ENCODE measurements at regions not wholly inside any gene's neighbourhood (a gene's known extent, or its start where the extent isn't known, plus 50 kb on each side); places are given as distances from the start of the nearest gene placed in this dataset.

DNA sequence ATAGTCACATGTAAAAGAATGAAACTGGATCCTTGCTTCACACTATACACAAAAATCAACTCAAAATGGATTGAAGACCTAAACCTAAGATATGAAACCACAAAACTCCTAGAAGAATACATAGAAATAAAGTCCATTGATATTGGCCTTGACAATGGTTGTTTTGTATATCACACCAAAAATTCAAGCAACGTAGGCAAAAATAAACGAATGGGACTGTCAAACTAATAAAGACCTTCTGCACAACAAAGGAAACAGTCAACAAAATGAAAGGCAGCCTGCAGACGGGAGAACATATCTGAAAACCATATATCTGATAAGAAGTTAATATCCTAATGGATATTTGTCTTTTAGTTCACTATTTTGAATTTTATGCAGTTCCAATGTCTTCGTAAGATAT lies 292.3 kb upstream of the CNTN5 start (continued):
- TF ChIP-seq, protein P1, sequence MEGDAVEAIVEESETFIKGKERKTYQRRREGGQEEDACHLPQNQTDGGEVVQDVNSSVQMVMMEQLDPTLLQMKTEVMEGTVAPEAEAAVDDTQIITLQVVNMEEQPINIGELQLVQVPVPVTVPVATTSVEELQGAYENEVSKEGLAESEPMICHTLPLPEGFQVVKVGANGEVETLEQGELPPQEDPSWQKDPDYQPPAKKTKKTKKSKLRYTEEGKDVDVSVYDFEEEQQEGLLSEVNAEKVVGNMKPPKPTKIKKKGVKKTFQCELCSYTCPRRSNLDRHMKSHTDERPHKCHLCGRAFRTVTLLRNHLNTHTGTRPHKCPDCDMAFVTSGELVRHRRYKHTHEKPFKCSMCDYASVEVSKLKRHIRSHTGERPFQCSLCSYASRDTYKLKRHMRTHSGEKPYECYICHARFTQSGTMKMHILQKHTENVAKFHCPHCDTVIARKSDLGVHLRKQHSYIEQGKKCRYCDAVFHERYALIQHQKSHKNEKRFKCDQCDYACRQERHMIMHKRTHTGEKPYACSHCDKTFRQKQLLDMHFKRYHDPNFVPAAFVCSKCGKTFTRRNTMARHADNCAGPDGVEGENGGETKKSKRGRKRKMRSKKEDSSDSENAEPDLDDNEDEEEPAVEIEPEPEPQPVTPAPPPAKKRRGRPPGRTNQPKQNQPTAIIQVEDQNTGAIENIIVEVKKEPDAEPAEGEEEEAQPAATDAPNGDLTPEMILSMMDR (IDR thresholded peaks at IDR 0.05), result no peak
- TF ChIP-seq, protein P2, sequence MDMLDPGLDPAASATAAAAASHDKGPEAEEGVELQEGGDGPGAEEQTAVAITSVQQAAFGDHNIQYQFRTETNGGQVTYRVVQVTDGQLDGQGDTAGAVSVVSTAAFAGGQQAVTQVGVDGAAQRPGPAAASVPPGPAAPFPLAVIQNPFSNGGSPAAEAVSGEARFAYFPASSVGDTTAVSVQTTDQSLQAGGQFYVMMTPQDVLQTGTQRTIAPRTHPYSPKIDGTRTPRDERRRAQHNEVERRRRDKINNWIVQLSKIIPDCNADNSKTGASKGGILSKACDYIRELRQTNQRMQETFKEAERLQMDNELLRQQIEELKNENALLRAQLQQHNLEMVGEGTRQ (IDR thresholded peaks at IDR 0.05; ENCODE audit: borderline replicate concordance, low read depth, low read length), result no peak
- TF ChIP-seq RFX5 (IDR thresholded peaks at IDR 0.05; ENCODE audit: low read length) (no peak), POLR2AphosphoS5 (IDR thresholded peaks at IDR 0.05; ENCODE audit: low read depth, low read length) (no peak), FOSL2 (IDR thresholded peaks at IDR 0.05; ENCODE audit: borderline replicate concordance, low read depth) (no peak), EZH2phosphoT487 (IDR thresholded peaks at IDR 0.05; ENCODE audit: borderline replicate concordance, low read depth) (no peak)

DNA sequence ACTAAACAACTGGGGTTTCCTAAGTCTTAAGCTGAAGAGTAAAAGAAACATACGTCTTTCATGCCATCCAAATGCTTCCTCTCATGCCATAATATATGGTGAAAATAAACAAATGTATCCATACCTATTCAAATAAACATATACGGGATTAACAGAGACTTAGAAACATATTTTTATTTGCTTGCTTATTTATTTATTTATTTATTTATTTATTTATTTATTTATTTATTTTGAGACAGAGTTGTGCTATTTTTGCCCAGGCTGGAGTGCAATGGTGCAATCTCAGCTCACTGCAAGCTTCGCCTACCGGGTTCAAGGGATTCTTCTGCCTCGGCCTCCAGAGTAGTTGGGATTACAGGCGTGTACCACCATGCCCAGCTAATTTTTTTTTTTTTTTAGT lies 291.6 kb upstream of the CNTN5 start:
- H3K9me2 ChIP-seq, result no peaks in the 10 kb centered on the region
- H3K4me1 ChIP-seq (ENCODE audit: control insufficient read depth in 1 of 2, insufficient read depth in 2 of 2, low read depth in 1 of 2, low read length in 1 of 2), result no peaks in the 10 kb centered on the region
- no peaks in the 10 kb centered on the region for H4K20me1 ChIP-seq (ENCODE audit: insufficient read depth)
- POLR2A ChIA-PET, result no interaction called here
- no peak for DNase-seq
- TF ChIP-seq POLR2AphosphoS5 (IDR thresholded peaks at IDR 0.05; ENCODE audit: low read depth, low read length), result no peak
- TF ChIP-seq GABPA (IDR thresholded peaks at IDR 0.05; ENCODE audit: low read depth), result no peak
- TF ChIP-seq, protein P3, sequence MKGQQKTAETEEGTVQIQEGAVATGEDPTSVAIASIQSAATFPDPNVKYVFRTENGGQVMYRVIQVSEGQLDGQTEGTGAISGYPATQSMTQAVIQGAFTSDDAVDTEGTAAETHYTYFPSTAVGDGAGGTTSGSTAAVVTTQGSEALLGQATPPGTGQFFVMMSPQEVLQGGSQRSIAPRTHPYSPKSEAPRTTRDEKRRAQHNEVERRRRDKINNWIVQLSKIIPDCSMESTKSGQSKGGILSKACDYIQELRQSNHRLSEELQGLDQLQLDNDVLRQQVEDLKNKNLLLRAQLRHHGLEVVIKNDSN (IDR thresholded peaks at IDR 0.05; ENCODE audit: borderline replicate concordance, low read depth), result no peak
- no peak for TF ChIP-seq CHD2 (IDR thresholded peaks at IDR 0.05; ENCODE audit: low read length, partially characterized antibody)
- TF ChIP-seq TAF1 (IDR thresholded peaks at IDR 0.05; ENCODE audit: borderline replicate concordance, low read depth, low read length), result no peak
- TF ChIP-seq RFX5 (IDR thresholded peaks at IDR 0.05; ENCODE audit: low read length), result no peak
- TF ChIP-seq, protein P4, sequence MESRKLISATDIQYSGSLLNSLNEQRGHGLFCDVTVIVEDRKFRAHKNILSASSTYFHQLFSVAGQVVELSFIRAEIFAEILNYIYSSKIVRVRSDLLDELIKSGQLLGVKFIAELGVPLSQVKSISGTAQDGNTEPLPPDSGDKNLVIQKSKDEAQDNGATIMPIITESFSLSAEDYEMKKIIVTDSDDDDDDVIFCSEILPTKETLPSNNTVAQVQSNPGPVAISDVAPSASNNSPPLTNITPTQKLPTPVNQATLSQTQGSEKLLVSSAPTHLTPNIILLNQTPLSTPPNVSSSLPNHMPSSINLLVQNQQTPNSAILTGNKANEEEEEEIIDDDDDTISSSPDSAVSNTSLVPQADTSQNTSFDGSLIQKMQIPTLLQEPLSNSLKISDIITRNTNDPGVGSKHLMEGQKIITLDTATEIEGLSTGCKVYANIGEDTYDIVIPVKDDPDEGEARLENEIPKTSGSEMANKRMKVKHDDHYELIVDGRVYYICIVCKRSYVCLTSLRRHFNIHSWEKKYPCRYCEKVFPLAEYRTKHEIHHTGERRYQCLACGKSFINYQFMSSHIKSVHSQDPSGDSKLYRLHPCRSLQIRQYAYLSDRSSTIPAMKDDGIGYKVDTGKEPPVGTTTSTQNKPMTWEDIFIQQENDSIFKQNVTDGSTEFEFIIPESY (IDR thresholded peaks at IDR 0.05; ENCODE audit: borderline replicate concordance, low read depth), result no peak
- TF ChIP-seq ELF1 (IDR thresholded peaks at IDR 0.05), result no peak
- TF ChIP-seq, protein P5, sequence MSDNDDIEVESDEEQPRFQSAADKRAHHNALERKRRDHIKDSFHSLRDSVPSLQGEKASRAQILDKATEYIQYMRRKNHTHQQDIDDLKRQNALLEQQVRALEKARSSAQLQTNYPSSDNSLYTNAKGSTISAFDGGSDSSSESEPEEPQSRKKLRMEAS (IDR thresholded peaks at IDR 0.05; ENCODE audit: low read depth), result no peak
- TF ChIP-seq, protein P2 (IDR thresholded peaks at IDR 0.05; ENCODE audit: borderline replicate concordance, low read depth, low read length), result no peak
- no peak for TF ChIP-seq RXRA (IDR thresholded peaks at IDR 0.05; ENCODE audit: borderline replicate concordance, low read depth)
- TF ChIP-seq TCF12 (IDR thresholded peaks at IDR 0.05), result no peak
- TF ChIP-seq, protein P6, sequence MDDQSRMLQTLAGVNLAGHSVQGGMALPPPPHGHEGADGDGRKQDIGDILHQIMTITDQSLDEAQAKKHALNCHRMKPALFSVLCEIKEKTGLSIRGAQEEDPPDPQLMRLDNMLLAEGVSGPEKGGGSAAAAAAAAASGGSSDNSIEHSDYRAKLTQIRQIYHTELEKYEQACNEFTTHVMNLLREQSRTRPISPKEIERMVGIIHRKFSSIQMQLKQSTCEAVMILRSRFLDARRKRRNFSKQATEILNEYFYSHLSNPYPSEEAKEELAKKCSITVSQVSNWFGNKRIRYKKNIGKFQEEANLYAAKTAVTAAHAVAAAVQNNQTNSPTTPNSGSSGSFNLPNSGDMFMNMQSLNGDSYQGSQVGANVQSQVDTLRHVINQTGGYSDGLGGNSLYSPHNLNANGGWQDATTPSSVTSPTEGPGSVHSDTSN (IDR thresholded peaks at IDR 0.05), result no peak
- TF ChIP-seq, protein P7, sequence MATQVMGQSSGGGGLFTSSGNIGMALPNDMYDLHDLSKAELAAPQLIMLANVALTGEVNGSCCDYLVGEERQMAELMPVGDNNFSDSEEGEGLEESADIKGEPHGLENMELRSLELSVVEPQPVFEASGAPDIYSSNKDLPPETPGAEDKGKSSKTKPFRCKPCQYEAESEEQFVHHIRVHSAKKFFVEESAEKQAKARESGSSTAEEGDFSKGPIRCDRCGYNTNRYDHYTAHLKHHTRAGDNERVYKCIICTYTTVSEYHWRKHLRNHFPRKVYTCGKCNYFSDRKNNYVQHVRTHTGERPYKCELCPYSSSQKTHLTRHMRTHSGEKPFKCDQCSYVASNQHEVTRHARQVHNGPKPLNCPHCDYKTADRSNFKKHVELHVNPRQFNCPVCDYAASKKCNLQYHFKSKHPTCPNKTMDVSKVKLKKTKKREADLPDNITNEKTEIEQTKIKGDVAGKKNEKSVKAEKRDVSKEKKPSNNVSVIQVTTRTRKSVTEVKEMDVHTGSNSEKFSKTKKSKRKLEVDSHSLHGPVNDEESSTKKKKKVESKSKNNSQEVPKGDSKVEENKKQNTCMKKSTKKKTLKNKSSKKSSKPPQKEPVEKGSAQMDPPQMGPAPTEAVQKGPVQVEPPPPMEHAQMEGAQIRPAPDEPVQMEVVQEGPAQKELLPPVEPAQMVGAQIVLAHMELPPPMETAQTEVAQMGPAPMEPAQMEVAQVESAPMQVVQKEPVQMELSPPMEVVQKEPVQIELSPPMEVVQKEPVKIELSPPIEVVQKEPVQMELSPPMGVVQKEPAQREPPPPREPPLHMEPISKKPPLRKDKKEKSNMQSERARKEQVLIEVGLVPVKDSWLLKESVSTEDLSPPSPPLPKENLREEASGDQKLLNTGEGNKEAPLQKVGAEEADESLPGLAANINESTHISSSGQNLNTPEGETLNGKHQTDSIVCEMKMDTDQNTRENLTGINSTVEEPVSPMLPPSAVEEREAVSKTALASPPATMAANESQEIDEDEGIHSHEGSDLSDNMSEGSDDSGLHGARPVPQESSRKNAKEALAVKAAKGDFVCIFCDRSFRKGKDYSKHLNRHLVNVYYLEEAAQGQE (IDR thresholded peaks at IDR 0.05; ENCODE audit: low read depth, low read length), result no peak
- TF ChIP-seq GATA2 (CRISPR knock-in tag; IDR thresholded peaks at IDR 0.05), result no peak
- TF ChIP-seq SIN3A (IDR thresholded peaks at IDR 0.05; ENCODE audit: borderline replicate concordance, low read depth, low read length), result no peak
- no peak overlapping the region for H3K4me2 ChIP-seq
- H3K79me2 ChIP-seq (ENCODE audit: insufficient read depth), result no peaks in the 10 kb centered on the region
- H3F3A ChIP-seq (replicated peaks; ENCODE audit: insufficient read depth), result no peaks in the 10 kb centered on the region
- no peak overlapping the region for H2AFZ ChIP-seq (ENCODE audit: low read depth)
- no peak overlapping the region for H3K27ac ChIP-seq (ENCODE audit: low read depth in 2 of 2, low read length in 1 of 2)
- CTCF ChIA-PET, result no interaction called here
- no peak overlapping the region for H3K4me3 ChIP-seq (ENCODE audit: low read depth in 2 of 2, low read length in 1 of 2)
- H3K36me3 ChIP-seq (replicated peaks in 1 of 2; ENCODE audit: control insufficient read depth in 1 of 2, insufficient read depth in 2 of 2, low read length in 1 of 2), result no peaks in the 10 kb centered on the region
- no peak overlapping the region for H3K9ac ChIP-seq
- WGBS (ENCODE audit: low lambda C conversion rate), result 42% methylated on average over 6 of the region's 6 CpGs
- H3K27me3 ChIP-seq (ENCODE audit: insufficient read depth), result no peaks in the 10 kb centered on the region
- H3K9me3 ChIP-seq, result 0 out of 2 replicates have a peak, but pooled peaks cover 5% of the 10 kb centered on the region

All from SK-N-SH (cell line).